ENCODE measurements at regions not wholly inside any gene's neighbourhood (a gene's known extent, or its start where the extent isn't known, plus 50 kb on each side); places are given as distances from the start of the nearest gene placed in this dataset.

DNA sequence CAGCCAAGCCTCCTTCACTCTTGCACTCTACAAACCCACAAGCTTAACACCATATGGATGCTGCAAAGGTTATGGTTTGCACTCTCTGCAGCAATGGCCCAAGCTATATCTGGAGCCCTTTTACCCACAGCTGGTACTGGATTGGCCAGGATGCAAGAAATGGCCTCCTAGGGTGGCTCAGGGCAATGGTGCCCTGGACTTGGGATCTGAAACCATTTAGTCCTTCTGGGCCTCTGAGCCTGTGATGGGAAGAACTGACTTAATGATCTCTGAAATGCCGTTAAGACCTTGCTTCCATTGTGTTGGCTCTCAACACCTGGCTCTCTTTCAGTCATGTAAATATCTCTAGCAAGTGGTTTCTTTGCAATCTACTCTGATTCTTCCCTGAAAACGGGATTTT is 626.0 kb downstream of the KCTD8 start:
- H3K4me1 ChIP-seq (ENCODE audit: control insufficient read depth in 5 of 5, insufficient read depth in 5 of 5, low read length in 5 of 5), result no peaks in the 10 kb centered on the region
- TF ChIP-seq, protein P1, sequence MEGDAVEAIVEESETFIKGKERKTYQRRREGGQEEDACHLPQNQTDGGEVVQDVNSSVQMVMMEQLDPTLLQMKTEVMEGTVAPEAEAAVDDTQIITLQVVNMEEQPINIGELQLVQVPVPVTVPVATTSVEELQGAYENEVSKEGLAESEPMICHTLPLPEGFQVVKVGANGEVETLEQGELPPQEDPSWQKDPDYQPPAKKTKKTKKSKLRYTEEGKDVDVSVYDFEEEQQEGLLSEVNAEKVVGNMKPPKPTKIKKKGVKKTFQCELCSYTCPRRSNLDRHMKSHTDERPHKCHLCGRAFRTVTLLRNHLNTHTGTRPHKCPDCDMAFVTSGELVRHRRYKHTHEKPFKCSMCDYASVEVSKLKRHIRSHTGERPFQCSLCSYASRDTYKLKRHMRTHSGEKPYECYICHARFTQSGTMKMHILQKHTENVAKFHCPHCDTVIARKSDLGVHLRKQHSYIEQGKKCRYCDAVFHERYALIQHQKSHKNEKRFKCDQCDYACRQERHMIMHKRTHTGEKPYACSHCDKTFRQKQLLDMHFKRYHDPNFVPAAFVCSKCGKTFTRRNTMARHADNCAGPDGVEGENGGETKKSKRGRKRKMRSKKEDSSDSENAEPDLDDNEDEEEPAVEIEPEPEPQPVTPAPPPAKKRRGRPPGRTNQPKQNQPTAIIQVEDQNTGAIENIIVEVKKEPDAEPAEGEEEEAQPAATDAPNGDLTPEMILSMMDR (IDR thresholded peaks at IDR 0.05; ENCODE audit: control extremely low read depth, extremely low read depth), result no peak
- peaks cover 0 to 6% (median 5%) of the 10 kb centered on the region in 4 donors for H3K9me3 ChIP-seq (ENCODE audit: control insufficient read depth in 4 of 4, insufficient read depth in 3 of 4, low read length in 3 of 4)
- ATAC-seq (ENCODE audit: insufficient read depth, low FRiP score) (no peak), DNase-seq (no peak)
- H3K9ac ChIP-seq (ENCODE audit: insufficient read depth in 1 of 2, low read length in 2 of 2), result no peak overlapping the region
- no peaks in the 10 kb centered on the region for H3K27me3 ChIP-seq (ENCODE audit: control insufficient read depth in 3 of 3, insufficient read depth in 3 of 3, low read length in 2 of 3)
- no peak overlapping the region for H3K4me3 ChIP-seq
- H3K27ac ChIP-seq (ENCODE audit: low read depth in 1 of 2, low read length in 1 of 2), result no peak overlapping the region
- WGBS, 2 donors, result 73 to 85% methylated on average over 2 of the region's 2 CpGs
- H3K36me3 ChIP-seq (ENCODE audit: control insufficient read depth in 4 of 4, insufficient read depth in 4 of 4, low read length in 4 of 4), result no peaks in the 10 kb centered on the region

DNA sequence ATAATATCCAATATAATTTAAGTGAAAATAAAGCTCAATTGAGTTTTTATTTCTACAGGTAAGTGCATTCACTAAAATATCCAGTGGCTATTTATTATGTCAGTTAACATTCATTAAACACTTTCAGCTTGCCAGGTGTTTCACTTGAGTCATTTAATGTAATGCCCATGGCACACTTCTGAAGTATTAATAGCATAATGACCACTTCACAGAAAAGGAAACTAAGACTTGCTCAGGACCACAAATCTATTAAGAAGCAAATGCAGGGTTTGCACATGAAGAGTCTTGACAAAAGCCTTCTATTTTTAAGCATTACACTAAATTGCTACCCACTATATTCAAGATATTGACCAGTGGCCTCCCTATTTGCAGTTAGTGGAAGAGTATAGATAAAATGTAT is 612.7 kb downstream of the KCTD8 start:
- no peaks in the 10 kb centered on the region for H3K36me3 ChIP-seq (ENCODE audit: control insufficient read depth in 4 of 4, insufficient read depth in 4 of 4, low read length in 4 of 4)
- no peak for ATAC-seq (ENCODE audit: insufficient read depth, low FRiP score)
- no peak overlapping the region for H3K27ac ChIP-seq (ENCODE audit: low read depth in 1 of 2, low read length in 1 of 2)
- no peaks in the 10 kb centered on the region for H3K27me3 ChIP-seq (ENCODE audit: control insufficient read depth in 3 of 3, insufficient read depth in 3 of 3, low read length in 2 of 3)
- H3K9ac ChIP-seq (ENCODE audit: insufficient read depth in 1 of 2, low read length in 2 of 2), result no peak overlapping the region
- DNase-seq, result no peak
- no peaks in the 10 kb centered on the region for H3K4me1 ChIP-seq (ENCODE audit: control insufficient read depth in 5 of 5, insufficient read depth in 5 of 5, low read length in 5 of 5)
- H3K4me3 ChIP-seq, result no peak overlapping the region
- TF ChIP-seq, protein P1 (IDR thresholded peaks at IDR 0.05; ENCODE audit: control extremely low read depth, extremely low read depth), result no peak
- H3K9me3 ChIP-seq (ENCODE audit: control insufficient read depth in 4 of 4, insufficient read depth in 3 of 4, low read length in 3 of 4), result no peaks in the 10 kb centered on the region

DNA sequence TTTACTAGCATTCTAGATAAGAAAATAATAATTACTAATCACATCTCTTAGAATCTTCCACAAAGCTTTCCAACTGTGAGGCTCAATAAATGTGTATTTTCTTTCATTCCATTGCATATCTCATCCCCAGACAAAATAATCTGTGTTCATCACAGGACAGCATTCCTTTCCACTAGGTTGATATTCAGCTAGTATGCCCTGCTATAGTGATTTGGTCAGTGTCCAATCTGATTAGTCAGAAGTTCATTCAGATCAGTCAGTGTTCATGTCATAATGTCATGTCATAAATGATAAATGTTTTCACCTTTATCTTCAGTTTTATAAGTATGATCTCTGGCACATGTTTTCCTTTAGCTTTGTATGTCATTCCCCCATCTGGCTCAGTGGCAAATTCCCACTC is 611.4 kb downstream of the KCTD8 start:
- no peak overlapping the region for H3K27ac ChIP-seq (ENCODE audit: low read depth in 1 of 2, low read length in 1 of 2)
- H3K9me3 ChIP-seq (ENCODE audit: control insufficient read depth in 4 of 4, insufficient read depth in 3 of 4, low read length in 3 of 4), result no peaks in the 10 kb centered on the region
- H3K4me3 ChIP-seq, result no peak overlapping the region
- no peaks in the 10 kb centered on the region for H3K27me3 ChIP-seq (ENCODE audit: control insufficient read depth in 3 of 3, insufficient read depth in 3 of 3, low read length in 2 of 3)
- DNase-seq (no peak), ATAC-seq (ENCODE audit: insufficient read depth, low FRiP score) (no peak)
- no peaks in the 10 kb centered on the region for H3K36me3 ChIP-seq (ENCODE audit: control insufficient read depth in 4 of 4, insufficient read depth in 4 of 4, low read length in 4 of 4)
- no peak overlapping the region for H3K9ac ChIP-seq (ENCODE audit: insufficient read depth in 1 of 2, low read length in 2 of 2)
- no peaks in the 10 kb centered on the region for H3K4me1 ChIP-seq (ENCODE audit: control insufficient read depth in 5 of 5, insufficient read depth in 5 of 5, low read length in 5 of 5)
- TF ChIP-seq, protein P1 (IDR thresholded peaks at IDR 0.05; ENCODE audit: control extremely low read depth, extremely low read depth), result no peak

DNA sequence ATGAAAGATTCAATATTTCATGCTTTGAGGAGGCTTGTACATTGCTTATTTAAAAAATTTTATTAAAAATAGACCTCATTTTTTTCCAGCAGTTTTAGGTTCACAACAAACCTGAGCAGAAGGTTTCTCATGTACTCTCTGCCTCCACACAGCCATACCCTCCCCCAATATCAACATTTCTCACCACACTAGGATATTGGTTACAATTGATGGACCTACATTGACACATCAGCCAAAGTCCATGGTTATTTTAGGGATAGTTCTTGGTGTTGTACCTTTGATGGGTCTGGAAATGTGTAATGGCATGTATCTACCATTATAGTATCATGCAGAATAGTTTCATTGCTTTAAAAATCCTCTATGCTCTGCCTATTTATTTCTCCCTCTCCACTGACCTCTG is 611.0 kb downstream of the KCTD8 start:
- DNase-seq, result no peak
- Histone ChIP-seq H3K27ac (ENCODE audit: low read depth in 1 of 2, low read length in 1 of 2) (no peak overlapping the region), H3K4me1 (ENCODE audit: control insufficient read depth in 5 of 5, insufficient read depth in 5 of 5, low read length in 5 of 5) (no peaks in the 10 kb centered on the region), H3K27me3 (ENCODE audit: control insufficient read depth in 3 of 3, insufficient read depth in 3 of 3, low read length in 2 of 3) (no peaks in the 10 kb centered on the region), H3K36me3 (ENCODE audit: control insufficient read depth in 4 of 4, insufficient read depth in 4 of 4, low read length in 4 of 4) (no peaks in the 10 kb centered on the region), H3K4me3 (no peak overlapping the region), H3K9me3 (ENCODE audit: control insufficient read depth in 4 of 4, insufficient read depth in 3 of 4, low read length in 3 of 4) (no peaks in the 10 kb centered on the region), H3K9ac (ENCODE audit: insufficient read depth in 1 of 2, low read length in 2 of 2) (no peak overlapping the region)
- TF ChIP-seq, protein P1 (IDR thresholded peaks at IDR 0.05; ENCODE audit: control extremely low read depth, extremely low read depth), result no peak
- no peak for ATAC-seq (ENCODE audit: insufficient read depth, low FRiP score)

Measured in lung (tissue), 11 donors.